ENCODE measurements at regions not wholly inside any gene's neighbourhood (a gene's known extent, or its start where the extent isn't known, plus 50 kb on each side); places are given as distances from the start of the nearest gene placed in this dataset.
"Not testable (repeated sequence)": the region's sequence is repeated elsewhere in the genome, so short reads cannot be mapped to it uniquely, and the experiment has no call there.

- DNase-seq (ENCODE audit: low read depth in 2 of 2) = no peak
Observed at GRCh38 chr14:71165121-71166031, 258.1 kb downstream of the PCNX1 start.

DNA sequence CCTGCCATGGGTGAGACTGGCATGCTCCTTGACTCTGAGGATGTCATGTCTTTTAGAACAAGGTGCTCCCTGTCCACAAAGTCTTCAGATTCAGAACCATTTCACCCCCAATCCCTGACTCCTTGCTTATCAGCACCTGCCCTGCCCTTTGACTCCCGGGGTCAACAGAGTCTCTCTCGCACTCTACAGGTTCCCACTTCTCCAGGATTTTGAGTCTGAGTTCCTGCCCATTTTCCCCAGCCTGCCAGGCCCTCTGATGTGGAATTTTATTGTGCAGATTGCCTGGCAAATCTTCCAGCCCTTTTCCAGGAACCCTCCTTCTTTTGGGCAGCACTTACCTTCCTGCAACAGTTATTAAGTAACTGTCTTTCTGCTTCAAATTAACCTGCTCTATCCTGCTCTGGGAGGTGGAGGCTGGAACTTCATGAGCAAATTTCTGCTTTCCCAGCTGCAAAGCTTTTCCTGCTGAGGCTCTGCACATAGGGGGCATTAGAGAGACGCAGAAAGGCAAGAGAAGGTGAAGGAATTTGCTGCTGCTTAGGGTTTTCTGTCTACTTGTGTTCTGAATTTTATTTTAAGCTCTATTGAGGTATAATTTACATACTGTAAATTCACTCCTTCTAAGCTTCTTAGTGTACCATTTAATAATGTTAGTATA lies 259.1 kb downstream of the PCNX1 start:
- no peak for DNase-seq (ENCODE audit: low read depth in 2 of 2)

DNA sequence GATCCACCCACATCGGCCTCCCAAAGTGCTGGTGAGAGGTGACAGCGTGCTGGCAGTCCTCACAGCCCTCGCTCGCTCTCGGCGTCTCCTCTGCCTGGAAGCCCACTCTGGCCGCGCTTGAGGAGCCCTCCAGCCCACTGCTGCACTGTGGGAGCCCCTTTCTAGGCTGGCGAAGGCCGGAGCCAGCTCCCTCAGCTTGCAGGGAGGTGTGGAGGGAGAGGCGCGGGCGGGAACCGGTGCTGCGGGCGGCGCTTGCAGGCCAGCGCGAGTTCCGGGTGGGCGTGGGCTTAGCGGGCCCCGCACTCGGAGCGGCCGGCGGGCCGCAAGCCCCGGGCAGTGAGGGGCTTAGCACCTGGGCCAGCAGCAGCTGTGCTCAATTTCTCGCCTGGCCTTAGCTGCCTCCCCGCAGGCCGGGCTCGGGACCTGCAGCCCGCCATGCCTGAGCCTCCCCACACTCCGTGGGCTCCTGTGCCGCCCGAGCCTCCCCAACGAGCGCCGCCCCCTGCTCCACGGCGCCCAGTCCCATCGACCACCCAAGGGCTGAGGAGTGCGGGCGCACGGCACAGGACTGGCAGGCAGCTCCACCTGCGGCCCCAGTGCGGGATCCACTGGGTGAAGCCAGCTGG lies 260.2 kb downstream of the PCNX1 start:
- DNase-seq (ENCODE audit: low read depth in 2 of 2) = not testable (repeated sequence)

- DNase-seq (ENCODE audit: low read depth in 2 of 2) = not testable (repeated sequence)
Observed at GRCh38 chr14:71168161-71168560, 260.9 kb downstream of the PCNX1 start.

DNA sequence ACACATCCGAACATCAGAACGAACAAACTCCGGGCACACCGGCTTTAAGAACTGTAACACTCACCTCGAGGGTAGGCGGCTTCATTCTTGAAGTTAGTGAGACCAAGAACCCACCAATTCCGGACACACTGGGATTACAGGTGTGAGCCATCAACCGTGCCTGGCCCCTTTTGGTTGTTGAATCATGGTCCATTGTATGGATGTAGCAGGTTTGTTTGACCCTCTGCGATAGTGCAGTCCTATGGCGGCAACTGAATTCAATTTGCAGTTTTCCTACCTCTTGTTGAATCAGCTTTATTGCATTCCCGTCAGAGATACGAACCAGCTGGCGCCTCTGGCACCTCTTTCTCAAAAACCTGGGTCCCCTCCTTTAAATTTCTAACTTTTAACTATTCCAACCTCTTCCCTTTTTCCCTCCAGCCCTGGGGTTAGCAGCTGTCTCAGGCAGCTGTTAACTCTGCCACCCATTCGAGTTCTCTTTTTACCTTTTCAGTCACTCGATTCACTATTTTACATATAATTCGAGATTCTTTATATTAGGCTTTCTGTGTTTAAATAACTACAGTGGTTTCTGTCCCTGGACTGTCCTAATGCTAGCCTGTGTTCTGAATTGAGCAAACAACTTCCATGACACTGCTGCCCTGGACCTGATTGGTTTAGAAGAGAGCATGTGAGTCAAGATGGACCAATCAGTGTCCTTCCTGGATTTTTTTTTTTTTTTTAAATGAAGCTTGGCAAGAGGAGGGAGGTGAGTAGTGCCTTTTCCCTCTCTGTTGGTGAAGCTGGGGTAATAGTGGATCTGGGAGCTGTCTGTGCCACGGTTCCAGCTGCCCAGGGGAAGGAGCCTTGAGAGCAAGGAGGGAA lies 261.5 kb downstream of the PCNX1 start:
- DNase-seq (ENCODE audit: low read depth in 2 of 2) = no peak

DNA sequence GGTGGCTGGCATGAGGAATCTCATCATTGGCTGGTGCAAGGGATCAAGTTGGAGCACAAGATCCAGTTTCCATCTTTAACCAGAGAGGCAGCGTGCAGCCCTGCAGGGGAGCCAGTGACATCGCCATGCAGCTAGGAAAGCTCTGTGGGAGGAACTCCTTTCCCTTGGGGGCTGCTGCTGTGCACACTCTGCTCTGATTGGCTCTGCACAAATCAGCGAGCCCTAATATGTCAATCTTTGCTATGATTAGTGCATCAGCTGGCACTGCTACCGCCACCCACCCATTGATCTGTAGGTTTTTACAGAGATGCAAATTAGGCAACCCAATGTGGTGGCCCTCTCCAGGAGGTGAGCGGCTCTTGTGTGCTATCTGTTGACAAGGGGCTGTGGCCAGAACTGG lies 262.6 kb downstream of the PCNX1 start:
- no peak for DNase-seq (ENCODE audit: low read depth in 2 of 2)

- DNase-seq (ENCODE audit: low read depth in 2 of 2) = no peak
Observed at GRCh38 chr14:71175491-71175890, 268.2 kb downstream of the PCNX1 start.

- no peak for DNase-seq (ENCODE audit: low read depth in 2 of 2)
Observed at GRCh38 chr14:71179066-71179465, 271.8 kb downstream of the PCNX1 start.

- DNase-seq (ENCODE audit: low read depth in 2 of 2) = no peak
Observed at GRCh38 chr14:71180397-71180796, 273.1 kb downstream of the PCNX1 start.

- no peak for DNase-seq (ENCODE audit: low read depth in 2 of 2)
Observed at GRCh38 chr14:71181215-71182003, 274.1 kb downstream of the PCNX1 start.

DNA sequence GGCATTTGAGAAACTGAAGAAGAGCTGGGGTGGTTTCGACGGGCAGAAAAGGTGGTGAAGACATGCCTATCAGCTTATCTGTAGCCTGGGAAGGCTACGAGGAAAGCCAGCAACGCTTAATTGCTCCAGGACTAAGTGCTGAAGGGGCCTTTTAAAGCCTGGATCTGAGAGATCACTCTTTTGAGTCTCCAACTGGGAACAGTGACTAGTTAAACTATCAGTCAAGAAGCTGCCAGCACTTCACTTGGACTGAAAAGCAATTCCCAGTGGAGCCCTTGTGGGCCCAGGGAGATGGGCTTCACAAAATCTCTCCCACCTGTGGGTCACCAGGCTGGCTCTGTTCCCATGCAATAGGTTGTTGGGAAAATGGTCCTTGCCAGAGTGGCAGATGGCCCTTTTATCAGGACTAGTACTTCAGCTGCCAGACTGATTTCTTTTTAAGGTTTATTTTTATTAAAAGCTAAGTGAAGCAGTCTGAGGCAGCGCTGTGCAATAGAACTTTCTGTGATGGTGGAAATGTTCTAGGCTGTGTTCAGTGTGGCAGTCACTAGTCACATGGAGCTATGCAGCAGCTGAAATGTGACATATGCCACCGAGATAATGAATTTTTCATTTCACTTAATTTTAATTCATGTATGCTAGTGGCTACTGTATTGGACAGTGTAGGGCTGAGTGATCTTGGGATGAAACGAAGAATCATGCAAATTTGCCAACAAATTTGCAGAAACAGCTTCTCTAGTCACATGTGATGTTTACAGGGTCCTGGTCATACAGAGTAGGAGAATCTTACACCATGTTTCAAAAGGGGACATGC lies 276.8 kb downstream of the PCNX1 start:
- no peak for DNase-seq (ENCODE audit: low read depth in 2 of 2)

GRCh38 chr14:71185637-71186036 lies 278.4 kb downstream of the PCNX1 start:
- DNase-seq (ENCODE audit: low read depth in 2 of 2) = no peak

DNA sequence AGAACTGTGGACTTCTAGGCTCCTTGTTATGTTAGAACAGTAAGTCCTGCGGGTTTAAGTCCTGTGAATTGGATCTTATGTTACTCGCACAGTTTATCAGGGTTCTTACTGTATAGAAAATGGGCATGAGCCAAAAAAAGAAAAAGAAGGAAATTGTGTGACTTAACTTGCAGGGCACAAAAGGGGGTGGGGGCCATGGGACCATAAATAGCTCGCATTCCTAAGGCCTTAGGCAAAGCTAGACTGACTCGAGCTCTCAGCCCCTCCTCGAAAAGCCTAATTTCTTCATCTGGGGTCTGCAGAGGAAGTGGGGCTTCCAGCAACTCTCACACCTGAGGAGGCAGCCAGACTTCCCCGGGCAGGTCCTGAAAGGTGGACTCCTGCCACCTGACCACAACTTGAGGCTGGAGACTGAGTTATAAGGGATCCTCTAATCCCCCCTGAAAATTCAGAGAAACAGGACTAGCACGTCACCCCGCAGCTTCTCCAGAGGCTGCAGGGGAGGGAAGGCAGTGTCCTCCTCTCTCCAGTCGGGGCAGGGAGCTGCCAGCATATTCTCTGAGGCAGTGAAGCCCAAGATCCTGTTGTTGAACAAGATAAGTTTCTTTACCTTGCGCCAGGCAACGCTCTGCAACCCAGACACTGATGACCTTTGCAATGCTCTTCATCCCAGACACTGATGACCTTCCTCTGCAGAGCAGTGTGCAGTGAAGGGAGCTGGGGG lies 280.5 kb downstream of the PCNX1 start:
- no peak for DNase-seq (ENCODE audit: low read depth in 2 of 2)

GRCh38 chr14:71190770-71191374 lies 283.6 kb downstream of the PCNX1 start:
- DNase-seq (ENCODE audit: low read depth in 2 of 2) = no peak

GRCh38 chr14:71193663-71194062 lies 286.4 kb downstream of the PCNX1 start:
- no peak for DNase-seq (ENCODE audit: low read depth in 2 of 2)

DNA sequence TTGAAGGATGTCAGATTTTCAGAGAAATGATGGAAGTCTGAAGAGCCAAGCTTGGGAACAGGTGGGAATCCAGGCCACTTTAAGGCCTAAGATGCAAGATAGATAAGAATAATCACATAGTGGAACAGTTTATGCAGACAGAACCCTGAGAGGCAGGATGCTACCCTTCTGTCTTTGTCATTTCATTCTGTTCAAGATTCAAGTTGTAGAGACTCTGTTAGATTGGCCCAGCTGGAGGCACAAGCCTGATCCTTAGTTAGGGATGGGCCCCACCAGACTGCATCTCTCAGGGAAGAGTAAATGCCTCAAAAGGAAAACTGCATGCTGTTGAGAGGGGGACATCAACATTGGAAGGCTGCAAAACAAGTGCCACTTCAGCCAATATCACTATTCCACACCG lies 287.0 kb downstream of the PCNX1 start:
- no peak for DNase-seq (ENCODE audit: low read depth in 2 of 2)

- no peak for DNase-seq (ENCODE audit: low read depth in 2 of 2)
Observed at GRCh38 chr14:71196921-71197320, 289.7 kb downstream of the PCNX1 start.

GRCh38 chr14:71198687-71199086 lies 291.4 kb downstream of the PCNX1 start:
- no peak for DNase-seq (ENCODE audit: low read depth in 2 of 2)

DNA sequence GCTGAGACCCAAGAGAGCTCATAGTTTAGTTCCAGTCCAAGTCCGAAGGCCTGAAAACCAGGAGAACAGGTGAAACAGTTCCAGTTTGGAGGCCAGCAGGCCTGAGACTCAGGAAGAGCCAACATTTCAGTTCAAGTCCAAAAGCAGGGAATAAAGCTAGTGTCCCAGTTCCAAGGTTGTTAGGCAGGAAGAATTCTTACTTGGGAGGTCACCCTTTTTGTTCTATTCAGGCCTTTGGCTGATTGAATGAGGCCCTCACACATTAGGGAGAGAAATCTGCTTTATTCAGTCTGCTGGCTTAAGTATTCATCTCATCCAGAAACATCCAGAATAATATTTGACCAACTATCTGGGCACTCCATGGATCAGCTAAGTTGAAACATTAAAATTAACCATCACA lies 294.6 kb downstream of the PCNX1 start:
- DNase-seq (ENCODE audit: low read depth in 2 of 2) = no peak

Data from stimulated activated CD4-positive, alpha-beta T cell treated with anti-CD3 and anti-CD28 coated beads, Interleukin-4, amount 100 ng/mL, for 48 hours (primary cell).